ENCODE measurements at regions not wholly inside any gene's neighbourhood (a gene's known extent, or its start where the extent isn't known, plus 50 kb on each side); places are given as distances from the start of the nearest gene placed in this dataset.
"Not testable (repeated sequence)": the region's sequence is repeated elsewhere in the genome, so short reads cannot be mapped to it uniquely, and the experiment has no call there.

DNA sequence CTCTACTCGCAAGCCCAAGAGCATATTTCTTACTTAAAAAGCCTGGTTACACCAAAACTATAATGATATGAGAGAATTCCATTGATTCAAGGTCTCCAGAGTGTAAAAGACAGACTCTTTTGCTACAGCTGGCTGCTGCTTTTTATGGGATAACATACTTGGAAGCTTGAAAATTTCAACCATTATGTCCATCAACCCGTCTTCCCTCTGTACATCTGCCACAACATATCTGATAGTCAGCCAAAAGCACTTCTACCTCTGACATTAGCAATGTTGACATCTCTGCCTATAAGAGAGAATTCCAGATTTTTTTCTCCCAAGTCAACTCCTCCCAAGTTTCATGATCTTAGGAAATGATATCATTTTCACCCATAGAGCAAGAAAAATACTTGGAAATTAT is 54.4 kb upstream of the IQCM start:
- DNase-seq, result no peak

DNA sequence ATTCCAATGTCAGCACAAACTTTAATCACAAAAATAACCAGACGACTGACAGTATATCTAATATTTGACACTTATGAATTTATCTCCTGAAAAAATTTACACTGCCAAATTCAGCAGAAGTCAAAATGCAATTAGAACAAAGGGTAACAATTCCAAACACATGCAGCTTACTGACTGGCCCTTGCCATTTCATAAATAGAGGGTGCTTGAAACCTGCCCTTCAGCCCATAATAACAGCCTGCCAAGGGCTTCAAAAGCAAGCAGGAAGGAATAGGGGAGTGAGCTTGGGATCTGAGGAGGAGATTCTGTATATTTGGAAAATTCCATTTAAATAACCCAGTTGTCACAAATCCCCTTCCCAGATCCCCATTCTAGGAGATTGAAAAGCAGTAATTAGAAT is 66.1 kb upstream of the IQCM start:
- no peak for DNase-seq

DNA sequence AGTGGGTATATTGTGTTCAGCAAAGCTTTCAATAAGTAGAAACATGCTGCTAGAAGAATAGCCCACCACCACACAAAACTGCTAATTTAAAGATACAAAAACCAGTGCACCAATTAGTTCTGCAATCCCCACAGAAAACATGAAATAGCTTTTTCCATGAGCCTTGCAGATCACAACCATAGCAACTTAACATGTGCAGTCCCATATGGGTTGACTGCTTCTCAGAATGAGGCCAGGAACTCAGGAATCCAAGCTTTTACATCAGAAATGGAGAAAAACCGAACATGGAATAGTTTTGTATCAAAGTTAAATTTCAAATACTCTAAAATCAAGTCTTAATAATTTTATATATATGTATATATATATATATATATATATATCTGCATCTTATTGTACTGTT is 66.6 kb upstream of the IQCM start:
- DNase-seq, result no peak

DNA sequence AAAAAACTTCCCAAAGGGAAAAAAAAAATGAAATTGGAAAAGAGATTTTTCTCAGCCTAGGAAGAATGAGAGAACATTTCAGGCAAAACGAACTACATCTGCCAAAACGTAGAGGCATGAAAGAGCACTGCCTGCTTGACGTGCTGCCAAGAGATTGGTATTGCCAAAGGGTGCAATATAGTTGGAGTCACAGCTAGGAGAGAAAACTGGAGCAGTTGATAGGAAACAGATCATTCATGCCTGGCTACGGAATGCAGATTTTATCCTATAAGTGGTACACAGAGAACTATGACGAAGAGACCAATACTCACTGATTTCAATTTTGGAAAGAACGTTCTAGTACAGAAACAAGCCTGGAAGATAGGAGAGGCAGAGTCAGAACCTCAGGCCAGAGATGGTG is 68.4 kb upstream of the IQCM start:
- no peak for DNase-seq

DNA sequence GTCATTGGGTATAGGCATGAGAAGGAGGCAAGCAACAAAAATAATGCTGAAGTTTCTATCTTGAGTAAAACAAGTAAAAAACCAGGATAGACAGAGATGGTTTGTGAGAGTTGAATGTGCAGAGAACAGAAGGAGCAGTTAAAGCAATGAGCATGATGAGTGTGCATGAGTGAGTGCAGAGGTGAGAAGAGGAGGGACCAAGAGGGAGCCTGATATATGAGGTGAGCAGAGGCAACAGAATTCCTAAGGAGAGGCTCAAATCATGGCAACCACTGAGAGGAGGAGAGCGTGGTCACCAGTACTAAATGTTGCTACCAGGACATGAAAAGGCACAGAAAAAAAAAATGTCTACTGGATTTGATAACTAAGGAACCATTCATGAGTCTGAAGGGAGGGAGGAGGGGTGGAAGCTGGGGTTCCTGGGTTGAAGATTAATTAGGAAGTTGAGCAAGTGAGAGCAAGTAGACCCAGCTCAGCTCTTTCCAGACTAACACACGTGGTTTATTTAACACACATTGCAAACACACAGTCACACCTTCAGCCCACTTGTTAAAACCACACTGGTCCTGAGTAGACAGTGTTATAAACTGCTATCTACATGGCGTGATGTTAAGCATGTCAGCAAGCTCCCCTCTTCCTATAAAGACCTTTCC is 69.0 kb upstream of the IQCM start:
- no peak for DNase-seq

DNA sequence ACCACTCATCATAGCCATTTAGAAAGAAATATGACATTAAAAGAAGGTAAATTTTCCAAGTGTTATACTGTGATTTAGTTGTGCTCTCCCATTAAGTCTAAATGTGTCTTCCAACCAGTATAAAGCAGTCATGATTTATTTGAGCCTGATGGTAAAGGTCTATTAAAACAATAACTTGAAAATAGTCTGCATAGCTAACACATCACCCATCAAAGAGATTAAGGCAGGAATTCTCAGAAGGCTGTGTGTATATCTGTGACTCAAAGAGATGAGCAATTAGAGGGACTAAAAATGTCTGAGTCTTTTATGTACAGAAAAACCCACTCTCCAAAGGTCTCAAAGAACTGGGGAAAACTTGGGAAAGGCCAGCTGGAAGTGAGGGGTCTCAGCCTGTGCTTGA is 70.3 kb upstream of the IQCM start:
- no peak for DNase-seq

DNA sequence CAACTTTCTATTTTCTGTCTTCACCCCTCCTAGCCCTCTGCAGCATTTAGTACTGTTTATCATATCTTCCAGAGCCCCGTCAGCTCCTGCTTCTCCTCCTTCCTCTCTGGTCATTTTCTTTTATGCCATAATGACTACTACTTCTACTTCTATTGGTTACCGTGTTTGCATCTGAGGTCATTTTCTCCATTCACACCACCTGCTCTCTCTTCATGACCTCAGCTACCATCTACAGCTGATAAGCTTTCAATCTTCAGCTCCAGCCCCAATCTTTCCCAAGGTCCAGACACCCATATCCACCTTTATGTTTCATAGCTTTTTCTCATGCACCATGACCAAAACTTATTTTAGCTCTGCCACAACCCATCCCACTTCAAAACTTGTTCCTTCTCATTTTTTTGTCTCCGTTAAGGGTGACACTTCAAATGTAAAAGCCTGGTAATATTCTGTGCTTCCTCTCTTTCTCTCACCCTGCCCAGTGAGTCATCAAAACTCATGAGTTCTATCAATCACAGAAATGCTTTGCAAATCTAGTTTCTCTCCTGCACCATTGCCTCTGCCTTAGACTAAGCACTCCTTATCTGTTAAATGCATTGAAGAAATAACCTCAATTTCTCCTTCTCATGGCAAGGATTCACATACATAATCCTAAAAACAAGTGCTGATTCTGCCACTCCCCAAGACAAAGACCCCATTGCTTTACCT is 71.3 kb upstream of the IQCM start:
- DNase-seq, result no peak

DNA sequence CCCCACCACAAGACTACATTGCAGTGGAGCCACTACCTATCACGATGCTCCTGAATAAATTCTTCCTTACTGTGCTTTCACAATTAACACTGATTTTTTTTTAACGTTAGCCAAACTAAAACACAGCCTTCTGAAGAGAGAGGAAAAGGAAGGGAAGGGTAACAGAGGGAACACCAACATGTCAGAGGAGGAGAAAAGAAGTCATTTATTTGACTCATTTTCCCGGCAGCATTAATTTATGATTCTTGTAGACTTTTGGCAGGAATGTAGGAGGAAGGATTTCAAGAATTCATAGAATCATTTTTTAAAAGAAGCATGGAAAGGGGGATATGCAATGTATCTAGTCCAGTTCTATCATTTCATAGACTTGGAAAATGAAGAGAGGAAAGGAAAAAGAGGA is 74.3 kb upstream of the IQCM start:
- no peak for DNase-seq

DNA sequence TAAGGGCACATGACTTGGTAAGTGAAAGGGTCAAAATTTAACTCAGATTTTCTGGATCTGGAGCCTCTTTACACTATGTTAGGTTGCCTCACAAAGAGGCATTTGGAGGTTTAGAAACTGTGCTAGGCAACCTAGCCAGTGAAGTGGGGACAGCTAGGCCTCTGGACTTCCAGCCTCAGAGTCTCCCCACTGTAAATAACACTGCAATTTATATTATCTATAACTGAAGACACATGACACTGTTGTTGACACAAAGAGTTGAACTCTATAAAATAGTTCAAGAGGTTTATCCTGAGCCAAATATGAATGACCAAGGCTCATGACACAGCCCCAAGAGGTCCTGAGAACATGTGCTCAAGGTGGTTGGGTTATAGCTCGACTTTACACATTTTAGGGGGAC is 74.9 kb upstream of the IQCM start:
- DNase-seq, result no peak

DNA sequence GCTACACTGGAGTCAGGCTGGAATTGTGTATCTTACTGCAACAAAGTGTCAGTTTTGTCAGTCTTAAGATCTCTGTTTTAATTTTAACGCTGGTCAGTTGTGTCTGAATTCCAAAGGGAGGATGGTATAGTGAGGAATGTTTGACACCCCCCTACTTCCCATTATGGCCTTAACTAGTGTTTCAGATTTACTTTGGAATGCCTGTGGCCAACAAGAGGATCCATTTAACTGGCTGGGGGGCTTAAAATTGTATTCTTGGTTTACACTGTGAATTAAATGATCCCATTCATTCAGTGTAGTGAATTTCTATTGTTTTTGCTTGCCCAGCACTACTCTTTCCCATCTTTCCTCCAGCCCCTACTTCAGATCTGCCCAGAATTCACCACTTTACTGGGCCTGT is 75.8 kb upstream of the IQCM start:
- DNase-seq, result no peak

DNA sequence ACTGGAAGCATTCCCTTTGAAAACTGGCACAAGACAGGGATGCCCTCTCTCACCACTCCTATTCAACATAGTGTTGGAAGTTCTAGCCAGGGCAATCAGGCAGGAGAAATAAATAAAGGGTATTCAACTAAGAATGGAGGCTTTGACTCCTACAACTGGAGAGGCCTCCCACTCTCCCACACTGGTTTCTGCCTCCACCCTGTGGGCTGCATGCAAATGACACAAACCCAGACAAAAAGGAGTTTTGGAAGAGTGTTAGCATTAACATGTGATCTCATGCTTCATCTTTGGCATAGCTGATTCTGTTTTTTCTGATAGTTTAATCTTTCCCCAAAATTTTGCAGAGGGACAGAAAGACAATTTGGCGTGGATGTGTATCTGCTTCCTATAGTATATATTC is 80.8 kb upstream of the IQCM start:
- DNase-seq, result no peak

DNA sequence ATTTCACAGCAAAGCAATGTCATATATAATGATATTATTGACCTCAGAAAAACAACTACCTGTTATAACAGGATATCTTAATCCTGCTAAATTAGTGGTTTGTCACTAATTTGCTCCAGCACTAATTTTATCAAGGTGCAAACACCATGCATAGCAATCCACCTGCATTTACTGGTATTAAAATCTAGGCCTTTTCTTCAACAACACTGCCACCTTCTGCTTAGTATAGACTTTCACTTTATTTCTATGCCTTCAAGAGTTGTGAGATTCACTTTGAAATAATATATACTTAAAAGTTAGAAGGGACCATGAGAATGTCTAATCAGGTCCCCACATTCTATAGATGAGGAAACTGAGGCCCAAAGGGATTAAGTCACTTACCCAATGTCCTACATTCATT is 82.1 kb upstream of the IQCM start:
- DNase-seq, result no peak

DNA sequence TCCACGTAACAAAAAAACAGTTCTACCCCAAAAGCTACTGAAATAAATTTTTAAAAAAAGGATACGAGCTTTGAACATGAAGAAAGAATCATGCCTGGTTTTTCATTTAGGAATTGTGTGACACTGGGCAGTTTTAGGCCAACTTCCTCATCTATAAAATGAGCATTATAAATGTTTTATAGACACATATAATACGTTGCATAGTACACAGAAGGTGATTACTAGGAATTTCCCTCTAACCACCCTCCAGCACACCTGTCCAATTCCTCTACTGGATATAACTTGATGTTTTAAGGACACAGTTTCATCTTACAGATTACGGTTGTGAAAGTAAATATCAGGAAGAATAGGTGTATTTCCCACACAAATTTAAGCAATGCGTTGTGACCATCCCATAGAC is 85.5 kb upstream of the IQCM start:
- no peak for DNase-seq

DNA sequence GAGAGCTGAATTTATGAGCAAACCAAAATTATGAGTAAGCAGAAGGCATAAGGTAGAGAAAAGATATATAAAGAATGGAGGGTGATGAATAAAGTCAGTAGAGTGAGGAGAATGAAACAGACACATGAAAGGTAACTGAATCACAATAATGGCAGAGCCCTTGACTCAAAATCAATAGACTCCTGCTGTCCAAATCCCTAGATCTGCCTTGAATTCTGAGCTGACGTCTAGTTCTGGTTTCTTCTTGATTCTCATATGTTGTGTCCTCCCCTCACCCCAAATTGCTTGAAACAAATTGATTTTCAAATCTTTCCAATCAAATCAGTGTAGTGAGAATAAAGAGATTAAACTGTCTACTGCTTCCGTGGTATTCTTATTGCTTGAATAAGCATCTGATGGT is 86.6 kb upstream of the IQCM start:
- DNase-seq, result no peak

DNA sequence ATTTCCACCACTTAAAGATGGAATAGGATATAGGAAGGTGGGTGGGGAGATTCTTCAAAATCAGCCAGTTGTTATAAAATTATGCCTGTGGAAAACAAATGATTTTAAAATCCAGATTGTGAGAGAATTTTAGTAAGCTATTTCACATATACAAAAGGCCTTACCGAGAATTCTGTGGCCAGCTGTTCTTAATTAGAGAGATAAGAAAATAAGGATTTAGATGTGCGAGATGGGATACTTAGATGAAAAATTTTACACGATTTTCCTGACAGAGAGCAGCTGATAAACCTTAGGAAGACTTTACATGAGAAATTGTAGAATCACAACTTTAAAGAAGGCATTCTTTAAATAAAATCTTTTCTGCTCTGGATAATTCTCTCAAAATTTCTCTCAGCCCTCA is 94.5 kb upstream of the IQCM start:
- no peak for DNase-seq

DNA sequence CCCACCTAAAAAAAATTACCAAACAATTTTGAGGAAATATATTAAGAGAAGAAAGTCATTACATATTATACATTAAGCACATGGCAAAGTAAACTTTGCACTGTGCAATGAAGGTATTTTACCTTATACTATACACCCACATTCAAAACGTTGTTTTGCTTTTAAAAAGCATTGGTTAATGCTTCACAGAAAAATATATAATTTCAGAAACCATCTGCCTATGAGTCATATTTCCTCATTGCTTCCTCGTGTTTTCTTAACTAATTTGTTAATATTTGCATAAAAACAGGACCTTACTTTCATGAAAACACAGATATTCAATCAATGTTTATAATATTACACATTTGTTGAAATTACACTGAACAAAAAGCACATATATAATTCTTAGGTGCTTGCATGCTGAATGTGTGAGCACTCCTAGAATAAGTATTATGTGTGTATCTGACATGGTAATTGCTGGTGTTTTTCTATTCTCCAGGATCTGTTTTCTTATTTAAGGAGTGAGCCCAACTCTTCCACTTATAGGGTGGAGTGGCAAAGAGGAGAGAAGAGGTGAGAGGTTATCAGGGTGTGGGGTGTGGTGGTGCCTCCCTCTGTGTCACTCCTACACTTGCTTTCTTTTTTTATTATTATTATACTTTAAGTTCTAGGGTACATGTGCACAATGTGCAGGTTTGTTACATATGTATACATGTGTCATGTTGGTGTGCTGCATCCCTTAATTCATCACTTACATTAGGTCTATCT is 95.1 kb upstream of the IQCM start:
- DNase-seq, result no peak

DNA sequence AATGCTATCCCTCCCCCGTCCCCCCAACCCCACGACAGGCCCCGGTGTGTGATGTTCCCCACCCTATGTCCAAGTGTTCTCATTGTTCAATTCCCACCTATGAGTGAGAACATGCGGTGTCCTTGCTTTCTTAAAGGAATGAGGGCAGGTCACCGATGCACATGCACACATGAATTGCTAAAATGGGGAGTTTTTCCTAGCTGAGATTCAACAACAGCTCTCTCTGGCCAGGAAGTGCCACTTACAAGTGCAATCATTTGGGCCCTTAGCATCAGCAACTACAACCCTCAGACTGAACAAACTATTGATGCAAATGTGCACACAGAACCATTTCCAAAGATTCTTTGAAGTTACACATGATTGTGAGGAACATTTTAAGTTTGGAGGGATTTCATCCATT is 95.7 kb upstream of the IQCM start:
- DNase-seq, result no peak

DNA sequence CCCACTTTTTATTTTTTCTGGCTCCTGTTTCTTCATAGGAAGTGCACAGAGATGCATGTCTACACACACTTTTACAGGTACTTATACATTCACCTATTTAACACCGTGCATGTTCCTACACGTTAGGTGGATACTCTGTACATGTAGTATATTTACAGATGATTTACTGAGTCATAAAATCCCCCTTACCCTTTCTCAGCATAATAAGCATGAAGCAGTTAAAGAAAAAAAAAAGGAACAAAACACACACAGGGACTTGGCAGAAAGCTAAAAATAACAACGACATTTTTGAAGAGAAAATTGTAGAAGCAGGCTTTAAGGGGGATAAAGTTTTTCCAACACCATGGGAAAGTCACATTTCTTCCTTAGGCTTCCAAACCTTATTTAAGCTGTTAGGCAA is 96.4 kb upstream of the IQCM start:
- no peak for DNase-seq

DNA sequence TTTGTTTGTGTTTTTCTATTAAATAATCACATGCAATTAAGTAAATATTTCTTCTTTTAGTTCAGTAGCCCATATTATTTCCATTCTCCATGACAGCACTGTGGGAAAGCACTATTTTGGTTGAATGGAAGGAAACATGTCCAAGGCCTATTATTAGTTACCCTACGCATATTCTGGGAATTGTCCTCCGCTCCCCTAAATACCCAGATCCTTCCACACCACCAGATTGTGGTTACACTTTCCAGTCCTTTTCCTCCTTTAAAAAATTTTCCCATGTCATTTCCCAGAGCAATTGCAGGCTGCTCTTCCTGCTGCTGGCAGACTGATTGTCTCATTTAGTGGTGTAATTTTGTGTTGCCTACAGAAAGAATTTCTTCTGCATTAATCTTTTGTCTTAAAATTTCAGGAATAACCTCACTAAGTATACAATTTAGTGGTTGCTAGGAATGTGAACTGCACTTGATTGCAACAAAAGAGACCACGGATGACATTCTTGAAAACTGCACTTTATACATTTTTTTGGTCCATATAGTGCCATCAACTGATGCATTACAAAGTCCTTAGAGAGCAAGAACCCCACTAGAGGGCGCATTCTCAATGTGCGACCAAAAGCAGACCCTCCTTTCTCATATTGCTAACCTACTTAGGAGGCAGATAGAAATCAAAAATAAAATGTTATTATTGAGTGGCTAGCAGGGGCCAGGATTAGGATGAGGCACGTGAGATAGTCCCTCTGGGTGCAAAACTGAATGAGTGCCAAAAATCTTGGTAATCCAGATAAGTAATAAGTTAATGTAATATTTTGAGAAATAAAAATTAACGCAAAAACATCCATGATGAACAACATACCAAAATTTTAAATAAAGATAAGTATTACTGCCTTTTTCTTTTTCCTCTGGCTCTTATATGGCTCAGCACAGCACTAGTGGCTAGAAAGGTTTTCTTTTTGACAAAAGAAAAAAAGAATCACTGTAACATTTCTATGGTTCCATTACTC is 98.8 kb upstream of the IQCM start:
- no peak for DNase-seq

DNA sequence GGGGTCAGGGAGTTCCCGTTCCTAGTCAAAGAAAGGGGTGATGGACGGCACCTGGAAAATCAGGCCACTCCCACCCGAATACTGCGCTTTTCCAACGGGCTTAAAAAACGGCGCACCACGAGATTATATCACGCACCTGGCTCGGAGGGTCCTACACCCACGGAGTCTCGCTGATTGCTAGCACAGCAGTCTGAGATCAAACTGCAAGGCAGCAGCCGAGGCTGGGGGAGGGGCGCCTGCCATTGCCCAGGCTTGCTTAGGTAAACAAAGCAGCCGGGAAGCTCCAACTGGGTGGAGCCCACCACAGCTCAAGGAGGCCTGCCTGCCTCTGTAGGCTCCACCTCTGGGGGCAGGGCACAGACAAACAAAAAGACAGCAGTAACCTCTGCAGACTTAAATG is 100.1 kb upstream of the IQCM start:
- DNase-seq, result not testable (repeated sequence)

DNA sequence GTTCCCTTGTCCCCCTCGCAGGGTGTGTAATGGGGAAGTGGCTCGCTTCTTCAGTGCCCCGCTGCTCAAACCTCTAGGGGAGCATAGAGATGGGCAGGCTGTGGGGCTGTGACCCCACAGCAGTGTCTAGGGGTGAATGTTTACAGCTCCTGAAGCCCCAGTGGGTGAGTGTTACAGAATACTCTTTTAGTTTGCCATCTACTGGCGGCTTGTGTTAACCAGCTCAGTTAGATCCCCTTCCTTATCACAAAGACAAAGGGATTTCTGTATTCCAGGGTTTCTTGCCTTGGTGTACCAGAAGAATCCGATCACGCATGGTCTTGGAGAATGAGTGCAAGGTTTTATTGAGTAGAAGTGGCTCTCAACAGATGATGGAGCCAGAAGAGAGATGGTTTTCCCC is 108.1 kb upstream of the IQCM start:
- no peak for DNase-seq

DNA sequence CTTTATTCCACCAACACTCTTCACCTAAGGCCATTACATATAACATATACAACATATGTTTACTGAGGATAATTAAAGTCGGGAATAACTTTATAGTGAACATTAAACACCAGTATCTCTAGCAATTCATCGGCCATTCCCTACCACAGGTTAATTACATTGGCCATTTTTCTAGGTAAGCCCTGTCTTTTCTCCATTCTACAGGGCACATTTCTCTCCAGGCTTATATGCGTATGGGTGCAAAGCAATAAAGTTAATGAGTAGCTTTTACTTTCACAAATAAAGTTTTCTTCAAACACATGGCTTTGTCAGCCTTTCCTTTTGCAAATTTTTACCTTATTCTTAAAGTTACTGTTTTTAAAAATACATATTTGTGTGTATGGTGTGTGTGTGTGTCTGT is 111.9 kb upstream of the IQCM start:
- DNase-seq, result no peak

DNA sequence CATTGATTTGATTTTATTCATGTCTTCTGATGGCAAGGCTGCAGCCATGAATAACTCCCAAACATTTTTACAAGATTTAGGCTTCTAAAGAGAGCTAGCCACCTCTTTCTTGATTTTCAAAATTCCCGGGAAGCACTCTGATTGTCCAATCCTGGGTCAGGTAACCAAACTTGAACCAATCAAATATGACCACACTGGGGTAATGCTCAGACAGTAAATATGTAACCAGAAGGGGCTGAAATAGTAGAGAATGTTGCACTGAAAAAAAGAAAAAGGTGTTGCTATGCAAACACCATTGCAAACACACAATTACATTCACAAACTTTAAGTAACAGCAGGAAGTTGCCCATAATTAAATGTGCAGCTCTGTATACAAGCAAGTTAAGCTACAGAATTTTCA is 112.9 kb upstream of the IQCM start:
- no peak for DNase-seq

All from NCI-H2107 (cell line).